Mucosa of gallbladder (tissue), 1 donor: ENCODE measurements at regions not wholly inside any gene's neighbourhood (a gene's known extent, or its start where the extent isn't known, plus 50 kb on each side); places are given as distances from the start of the nearest gene placed in this dataset.
"Not testable (repeated sequence)": the region's sequence is repeated elsewhere in the genome, so short reads cannot be mapped to it uniquely, and the experiment has no call there.

ENCODE experiments used
- DNase-seq: peaks from one replicate; pipeline ENCODE4 v3.0.0-alpha.2; 2020; ENCODE audit warnings: low spot score
- donor health status: DM: no; HTN: no; CAD: no.

DNA sequence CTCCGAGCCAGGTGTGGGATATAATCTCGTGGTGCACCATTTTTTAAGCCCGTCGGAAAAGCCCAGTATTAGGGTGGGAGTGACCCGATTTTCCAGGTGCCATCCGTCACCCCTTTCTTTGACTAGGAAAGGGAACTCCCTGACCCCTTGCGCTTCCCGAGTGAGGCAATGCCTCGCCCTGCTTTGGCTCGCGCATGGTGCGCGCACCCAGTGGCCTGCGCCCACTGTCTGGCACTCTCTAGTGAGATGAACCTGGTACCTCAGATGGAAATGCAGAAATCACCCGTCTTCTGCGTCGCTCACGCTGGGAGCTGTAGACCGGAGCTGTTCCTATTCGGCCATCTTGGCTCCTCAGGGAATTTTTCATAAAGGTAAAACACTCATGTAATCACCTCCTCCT lies 63.9 kb downstream of the RWDD3 start:
- DNase-seq, result not testable (repeated sequence)

DNA sequence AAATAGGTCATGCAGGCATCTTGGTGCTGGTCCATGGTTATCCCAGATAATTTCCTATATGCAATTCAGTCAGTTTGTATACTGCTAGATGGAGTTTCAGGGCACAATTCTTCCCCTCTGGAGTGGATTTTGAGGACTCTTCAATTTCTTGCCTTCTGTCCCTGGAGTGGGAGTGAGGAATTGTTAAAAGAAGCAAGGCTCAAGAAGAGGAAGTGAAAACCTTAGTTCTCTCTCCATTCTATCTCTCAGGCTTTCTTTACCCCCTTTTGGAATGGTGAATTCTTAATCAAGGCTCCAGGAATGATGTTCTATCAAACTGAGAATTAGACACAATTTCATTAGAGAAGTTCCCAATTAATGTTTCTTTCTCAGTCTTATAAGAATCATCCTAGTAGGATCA lies 67.1 kb downstream of the RWDD3 start:
- DNase-seq, result no peak

DNA sequence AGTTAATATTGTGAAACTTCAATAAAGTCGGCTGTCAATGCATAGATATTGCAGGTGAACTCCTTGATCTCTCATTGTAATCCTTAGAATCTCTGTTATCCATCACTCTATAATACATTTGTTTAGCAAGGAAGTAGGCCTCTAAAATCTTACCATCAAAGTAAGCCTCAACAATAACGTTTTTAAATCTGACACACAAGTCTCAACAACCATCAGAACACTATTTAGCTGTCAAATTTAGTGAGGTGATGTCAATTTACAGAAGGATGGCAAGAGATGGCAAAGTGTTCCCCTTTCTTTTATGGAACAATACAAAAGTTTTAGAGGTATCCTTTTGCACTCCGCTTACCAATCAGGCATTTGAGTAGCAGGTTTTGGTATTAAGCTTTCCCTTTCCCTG lies 67.6 kb downstream of the RWDD3 start:
- DNase-seq, result no peak

DNA sequence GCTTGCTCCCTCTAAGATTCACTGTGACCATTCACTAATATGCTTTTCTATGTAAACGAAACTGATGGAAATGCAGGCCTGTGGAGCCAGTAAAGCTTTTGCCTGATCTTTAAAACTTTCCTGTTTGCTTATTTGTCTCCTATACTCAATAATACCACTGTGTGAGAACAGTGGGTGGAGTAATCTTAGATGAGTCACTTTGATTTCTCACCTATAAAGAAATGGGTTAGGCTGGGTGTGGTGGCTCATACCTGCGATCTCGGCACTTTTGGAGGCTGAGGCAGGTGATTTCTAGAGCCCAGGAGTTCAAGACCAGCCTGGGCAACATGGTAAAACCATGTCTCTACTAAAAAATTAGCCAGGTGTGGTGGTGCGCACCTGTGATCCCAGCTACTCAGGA lies 70.8 kb downstream of the RWDD3 start:
- no peak for DNase-seq

DNA sequence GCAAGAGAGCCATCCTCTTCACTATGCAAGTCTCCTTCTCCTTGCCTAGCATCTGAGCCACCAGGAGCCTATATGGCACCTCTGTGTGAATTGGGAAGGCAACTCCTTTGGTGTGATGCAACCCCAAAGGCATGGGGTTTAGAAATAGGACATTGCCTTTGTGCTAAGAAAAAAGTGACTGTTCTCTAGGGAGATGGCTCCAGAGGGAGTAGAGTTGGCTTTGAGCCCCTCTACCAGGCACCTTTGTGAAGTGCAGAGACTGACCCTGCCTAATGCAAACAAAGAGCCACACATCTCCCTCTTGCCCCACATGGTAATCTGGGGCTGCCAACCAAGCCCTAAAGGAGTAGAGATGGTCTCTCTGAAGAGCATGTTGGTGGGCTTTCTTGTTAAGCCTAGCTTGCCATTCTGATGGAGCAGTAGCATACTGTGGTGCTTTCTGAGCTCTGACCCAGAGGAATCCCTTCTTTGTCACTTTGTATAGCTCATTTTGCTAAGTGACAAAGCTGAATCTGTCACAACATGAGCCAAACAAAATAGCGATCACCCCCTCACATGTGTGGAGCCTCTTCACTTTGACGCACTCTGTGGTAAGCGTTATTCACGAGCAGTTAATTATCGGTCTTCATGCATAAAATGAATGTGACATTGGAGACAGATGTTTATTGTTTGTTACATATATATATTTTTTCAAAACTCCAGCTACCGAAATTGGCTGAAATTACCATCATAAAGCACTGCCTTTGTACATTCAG lies 74.4 kb downstream of the RWDD3 start:
- no peak for DNase-seq

DNA sequence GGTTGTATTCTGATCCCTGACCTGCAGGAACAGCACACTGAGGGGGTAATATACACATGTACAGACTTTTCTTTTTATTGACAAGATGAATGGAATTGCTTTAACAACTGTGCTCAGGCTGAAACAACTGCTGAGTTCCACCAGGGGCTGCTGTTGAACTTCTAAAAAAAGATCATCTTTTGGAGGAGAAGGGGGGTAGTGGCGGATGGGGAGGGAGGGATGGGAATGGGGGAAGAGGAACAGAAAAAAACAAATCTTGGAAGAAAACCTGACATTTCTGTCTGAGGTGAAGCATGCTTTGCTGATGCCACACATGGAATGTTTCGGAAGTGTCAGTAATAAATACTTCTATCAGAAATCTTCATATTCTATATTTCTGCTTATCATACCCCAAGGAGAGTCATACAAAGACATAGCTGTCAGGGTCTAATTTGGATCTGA lies 75.0 kb downstream of the RWDD3 start:
- DNase-seq, result no peak

DNA sequence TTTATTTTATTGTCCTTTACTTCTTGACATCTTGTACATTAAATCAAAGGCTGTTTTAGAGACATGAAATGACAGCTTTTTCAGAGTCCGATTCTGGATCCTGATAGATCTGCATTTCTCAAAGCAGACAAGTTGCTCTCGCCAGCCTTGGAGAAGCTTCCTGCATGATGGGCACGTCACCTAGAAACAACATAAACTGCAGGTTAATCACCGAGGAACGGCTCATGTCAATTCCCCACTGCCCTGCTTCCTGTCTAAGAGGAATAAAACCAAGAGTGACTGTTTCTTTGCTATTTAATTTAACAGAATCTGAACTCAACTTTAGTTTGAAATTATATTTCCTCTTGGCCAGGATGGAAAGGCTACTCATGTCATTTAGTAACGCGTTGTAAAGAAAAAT lies 77.0 kb downstream of the RWDD3 start:
- DNase-seq, result no peak

DNA sequence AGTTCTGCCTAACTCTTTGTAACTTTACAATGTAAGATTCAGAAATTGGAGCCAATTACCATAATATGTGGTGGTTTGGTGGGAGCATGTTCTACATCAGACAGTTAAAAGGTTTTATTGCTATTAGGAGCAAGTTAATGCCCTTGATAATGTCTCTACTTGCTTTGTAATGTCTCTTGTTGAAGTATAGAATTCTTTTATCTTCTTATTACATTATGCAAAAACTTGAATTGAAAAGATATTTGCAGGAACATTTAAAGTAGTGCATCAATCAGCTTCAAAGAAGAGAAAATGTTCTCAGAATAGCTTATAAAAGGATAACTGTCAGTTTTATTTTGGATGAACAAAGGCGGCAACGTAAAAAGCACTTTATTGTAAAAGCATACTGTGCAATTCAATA lies 77.8 kb downstream of the RWDD3 start:
- DNase-seq, result no peak

DNA sequence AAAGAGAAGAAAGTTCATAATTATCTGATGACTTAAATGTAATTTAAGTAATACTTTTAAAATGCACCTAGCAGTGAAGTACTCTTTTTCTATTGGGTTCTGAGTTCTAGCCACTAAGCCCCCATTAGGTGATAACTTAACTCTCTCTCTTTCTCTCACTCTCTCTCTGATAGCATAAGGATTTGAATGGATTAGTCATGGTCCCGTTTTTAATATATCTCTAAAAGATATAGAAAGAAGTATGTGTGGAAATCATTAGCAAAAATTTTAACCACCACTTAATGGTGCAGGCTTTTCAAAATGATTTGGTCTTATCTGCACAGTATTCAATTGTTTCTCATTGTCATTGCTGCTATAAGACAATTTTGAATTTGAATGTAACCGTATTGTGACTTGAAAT lies 78.2 kb downstream of the RWDD3 start:
- no peak for DNase-seq

DNA sequence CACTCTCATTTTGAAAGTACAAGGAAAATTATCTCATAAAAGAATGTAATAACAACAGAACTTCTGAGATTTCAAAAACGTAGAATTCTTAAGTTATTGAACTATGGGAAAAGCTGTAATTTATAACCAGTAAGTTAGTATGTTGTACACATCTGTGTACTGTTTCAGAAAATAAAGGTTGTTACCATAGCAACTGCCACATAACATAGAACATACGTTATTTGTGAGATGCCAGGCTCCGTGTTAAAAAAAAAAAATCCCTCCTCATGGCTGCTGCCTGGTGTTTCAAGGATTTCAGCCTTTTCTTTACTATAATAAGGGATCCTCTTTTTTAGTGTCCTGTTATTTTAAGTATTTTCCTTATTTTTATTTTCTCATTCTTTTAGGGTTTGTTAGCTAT lies 79.5 kb downstream of the RWDD3 start:
- no peak for DNase-seq

DNA sequence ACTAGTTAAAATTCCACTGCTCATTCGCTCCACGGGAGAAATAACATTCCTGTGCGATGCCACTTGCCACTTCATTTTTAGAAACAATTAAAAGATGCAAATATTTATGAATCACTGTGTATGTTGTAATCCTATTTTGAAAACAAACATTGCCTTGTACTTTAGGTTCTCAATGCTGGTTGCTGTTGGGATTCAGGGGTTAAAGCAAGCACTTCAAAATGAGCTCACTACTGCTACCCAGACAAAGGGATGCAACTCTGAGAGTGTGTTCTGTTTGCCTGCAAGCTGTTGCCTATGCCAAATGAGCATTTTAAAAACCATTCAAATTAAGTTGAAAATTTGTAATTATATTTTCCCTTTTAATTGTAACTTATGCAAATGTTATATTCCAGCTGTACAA lies 87.5 kb downstream of the RWDD3 start:
- no peak for DNase-seq

DNA sequence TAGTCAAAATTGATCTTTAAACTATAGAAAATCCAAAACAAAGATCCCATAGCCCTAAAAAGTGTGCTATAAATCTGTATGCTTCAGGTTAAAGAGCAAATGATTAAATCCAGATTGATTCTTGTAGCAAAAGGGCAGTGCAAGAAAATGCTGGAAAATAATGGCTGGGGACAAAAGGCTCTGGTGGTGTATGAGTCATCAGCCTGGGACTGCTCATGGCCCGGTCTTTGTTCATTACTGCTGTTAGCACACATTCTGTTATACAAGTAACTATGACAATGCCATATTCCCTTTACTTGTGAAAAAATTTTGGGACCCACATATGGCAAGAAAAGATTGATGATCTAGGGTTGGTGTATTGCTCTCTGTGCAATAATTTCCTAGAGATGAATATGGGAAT lies 89.1 kb downstream of the RWDD3 start:
- DNase-seq, result no peak

DNA sequence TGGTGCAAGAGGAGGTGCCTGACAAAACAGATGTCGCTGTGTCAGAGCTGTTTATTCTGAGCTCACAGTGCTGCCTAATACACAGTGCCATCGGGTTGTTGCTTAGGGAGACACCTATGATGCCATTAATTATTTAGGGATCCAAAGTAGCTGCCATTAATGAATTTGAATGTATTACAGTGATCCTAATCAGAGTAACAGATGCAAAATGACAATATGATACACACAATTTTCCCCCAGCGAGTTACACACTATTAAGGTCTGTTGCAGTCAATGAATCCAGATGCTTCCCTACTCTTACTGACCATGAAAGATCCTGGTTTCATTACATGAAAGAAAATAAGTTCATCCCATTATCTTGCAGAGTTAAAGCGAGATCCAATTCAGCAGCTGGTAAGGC lies 91.3 kb downstream of the RWDD3 start:
- DNase-seq, result no peak

DNA sequence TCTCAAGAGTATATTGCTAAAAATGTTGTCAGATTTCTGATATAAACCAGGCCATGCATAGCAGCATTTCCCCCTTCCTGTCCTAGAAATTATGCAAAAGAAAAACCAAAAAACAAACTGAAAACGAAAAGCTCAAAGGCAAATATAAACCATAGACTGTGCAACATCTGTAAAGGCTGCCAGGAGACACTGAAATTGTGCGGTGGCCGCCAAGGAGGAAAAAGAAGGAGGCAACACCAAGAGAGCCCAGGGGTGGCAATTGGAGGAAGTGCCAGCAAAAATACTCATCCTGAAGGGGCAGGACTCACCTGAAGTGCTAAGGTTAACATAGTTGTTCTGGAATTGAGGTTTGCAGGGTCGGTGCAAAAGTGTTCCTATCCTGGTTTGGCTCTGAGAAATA lies 92.0 kb downstream of the RWDD3 start:
- DNase-seq, result no peak

DNA sequence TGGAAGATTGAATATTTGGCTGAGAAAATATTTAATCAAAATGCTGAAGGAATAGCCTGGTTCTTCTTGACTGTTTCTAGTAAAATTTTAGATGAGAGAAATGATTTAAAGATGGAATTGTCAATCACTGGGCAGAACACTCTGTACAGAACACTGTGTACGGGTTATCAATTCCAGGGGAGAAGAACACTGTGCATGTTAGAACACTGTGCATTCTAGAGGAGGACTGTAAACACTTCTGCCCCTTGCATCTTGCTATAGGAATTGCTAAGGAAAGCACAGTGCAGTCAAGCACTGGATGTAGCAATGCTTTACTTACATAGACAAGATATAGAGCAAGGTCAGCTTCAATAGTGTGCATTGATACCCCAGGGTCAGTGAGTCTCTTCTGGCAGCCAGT lies 98.7 kb downstream of the RWDD3 start:
- DNase-seq, result no peak

DNA sequence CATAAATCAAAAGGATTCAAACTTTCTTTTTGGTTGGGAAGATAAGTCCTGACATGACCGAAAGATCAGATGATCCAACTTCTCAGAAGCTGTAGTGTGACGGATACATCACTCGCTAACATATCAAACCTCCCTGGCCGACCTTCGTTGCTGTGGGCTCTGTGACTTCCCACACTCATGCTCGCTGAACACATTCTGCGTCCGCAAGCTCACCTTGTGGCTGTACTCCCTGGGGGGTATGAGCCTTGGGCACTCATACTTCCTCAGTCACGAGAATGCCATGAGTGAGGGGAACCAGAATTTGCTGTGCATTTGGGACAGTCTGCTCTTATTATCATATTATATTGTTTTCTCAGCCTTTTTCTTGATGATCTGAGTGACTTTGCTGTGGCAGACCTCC lies 105.4 kb downstream of the RWDD3 start:
- no peak for DNase-seq

DNA sequence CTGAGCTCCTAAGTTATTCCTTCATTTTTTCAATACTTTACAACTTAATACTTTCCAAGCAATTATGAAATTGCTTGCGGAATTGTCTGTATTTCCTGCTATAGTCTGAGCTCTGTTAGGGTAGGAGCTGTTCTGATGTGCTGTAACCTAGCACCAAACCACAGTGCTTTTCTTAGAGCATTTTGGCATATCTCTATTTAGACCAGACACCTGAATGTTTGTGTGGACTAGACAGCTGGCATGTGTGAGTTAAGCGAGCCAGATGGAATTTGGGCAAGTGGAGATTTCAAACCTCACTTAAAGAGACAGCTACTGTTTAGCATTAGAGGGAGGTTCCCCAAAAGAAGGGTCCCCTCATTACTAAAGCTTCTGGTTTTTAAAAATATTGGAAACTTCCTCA lies 106.1 kb downstream of the RWDD3 start:
- DNase-seq, result no peak

DNA sequence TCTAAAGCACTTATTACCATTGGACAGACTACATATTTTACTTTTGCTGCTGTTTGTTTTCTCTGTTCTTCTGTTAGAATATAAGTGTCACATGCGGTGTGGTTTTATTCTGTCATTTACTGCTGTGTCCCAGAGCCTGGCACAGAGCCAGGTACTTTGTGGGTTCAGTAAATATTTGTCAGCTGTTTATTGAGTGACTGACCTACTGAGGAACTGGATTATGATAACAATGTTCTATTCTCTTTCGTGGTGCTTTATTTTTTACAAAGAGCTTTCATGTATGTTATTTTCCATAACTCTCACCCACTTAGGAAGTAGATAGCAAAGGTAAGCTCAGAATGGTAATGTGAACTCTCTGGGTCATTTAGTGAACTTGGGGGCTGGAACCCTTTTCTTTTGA lies 118.8 kb downstream of the RWDD3 start:
- DNase-seq, result no peak

DNA sequence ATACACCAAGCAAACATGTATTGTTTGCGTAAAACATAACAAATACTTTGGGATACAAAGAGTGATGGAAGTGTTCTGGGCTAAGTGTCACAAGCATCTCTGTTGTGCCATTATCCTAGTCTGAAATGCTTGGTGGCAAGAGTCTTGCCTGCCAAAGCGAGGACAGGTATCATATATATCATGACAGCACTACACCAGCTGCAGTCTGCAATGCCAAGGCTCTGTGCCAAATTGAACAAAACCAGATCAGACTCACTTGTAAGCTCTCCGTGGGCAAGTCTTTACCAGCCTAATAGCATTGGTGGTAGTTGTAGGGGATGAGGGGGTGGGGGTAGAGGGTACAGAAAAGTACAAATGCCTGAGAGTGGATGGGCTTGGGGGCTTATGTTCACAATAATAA lies 119.2 kb downstream of the RWDD3 start:
- DNase-seq, result no peak

DNA sequence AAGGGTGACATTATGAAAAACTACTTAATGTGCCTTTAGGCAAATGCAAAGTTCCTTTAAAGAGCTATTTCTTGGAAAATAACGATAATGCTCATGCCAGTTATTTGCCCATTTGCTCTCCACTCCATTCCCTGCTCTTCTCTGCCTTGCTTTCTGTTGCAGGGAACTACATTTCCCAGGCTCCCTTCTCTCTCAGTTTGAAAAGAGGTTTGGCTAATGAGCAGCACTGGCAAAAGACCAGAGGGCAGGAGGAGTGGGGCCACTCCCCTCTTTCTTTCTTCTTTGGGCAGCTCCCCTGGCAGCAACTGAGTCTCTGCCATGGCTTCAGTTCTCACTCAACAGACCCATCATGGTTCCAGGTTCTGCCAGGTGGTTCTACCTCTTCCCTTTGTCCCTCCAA lies 130.5 kb downstream of the RWDD3 start:
- DNase-seq, result no peak

DNA sequence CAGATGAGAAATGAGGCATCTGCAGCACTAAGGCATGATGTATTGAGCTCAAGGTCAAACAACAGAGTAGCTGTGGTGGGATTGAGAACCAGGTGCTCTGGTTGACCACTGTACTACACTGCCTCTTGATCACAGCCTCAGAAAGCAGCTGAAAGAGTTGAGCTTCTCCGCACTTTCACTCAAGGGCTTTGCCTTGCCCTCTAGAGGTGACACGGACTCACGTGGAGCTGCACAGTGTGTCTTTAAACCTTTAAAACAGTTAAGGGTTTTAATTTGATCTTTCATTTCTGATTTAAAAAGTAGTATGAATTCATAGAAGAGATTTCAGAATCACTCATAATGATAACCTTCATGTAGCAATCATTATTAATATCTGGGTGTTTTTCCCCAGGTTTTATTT lies 132.5 kb downstream of the RWDD3 start:
- DNase-seq, result no peak

DNA sequence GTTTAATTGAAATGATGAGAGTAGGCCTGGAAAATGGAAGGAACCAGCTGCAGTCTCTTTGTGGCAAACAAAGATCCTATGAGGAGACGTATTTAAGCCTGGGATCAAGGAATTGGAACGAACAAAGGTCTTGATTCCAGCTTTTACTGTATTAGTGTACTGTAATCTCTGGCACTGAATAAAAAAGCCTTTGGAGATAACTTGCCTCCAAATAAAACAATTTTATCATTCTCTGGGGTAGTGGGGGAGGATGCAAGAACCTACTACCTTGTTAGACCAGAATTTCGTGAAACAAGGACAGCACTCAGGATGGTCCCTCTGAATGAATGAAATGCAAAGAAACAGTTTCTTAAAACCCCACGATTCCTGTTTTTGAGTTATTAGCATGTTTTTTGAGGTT lies 134.2 kb downstream of the RWDD3 start:
- no peak for DNase-seq

DNA sequence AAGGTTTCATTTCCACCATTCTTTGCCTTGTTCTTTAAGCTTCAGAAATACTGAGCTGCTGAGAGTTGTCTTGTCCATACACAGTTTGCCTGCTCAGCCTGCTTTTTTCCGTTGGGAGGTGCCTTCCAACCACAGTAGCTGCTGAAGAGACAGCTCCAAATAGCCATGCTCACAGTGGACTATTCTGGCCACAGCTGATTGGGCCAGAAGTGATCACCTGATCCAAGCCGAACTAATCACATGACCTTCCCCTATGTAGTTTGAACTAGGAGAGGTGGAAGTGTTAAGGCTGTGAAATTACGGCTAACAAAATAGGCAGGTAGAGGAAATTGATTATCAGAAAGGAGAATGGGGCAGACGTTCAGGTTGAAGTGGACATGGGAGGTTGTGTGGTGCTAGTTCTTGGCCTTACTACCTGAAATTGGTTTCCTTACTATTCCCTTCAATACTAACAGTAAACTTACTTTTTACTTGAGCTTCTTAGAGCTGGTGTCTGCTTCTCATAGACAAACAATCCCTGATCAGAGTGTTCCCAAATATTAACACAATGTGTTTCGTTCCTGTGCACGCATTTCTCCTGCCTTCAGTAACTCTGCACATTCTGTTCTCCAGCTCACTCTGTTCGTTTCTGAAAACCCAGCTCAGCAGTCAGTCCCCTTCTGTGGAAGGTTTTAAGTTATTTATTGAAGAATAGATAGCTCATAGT lies 136.1 kb downstream of the RWDD3 start:
- no peak for DNase-seq
